Activated T-cell treated with anti-CD3 and anti-CD28 coated beads, Interleukin-2, amount 50 U/mL, for 4 hours (primary cell): ENCODE measurements at regions not wholly inside any gene's neighbourhood (a gene's known extent, or its start where the extent isn't known, plus 50 kb on each side); places are given as distances from the start of the nearest gene placed in this dataset.
A peak's percentile ranks its signal among the peaks of the same experiment; 100 is the strongest.

Experiments used
- ATAC-seq, 2 donors: fragments of 200-7000 bp; cut with Tn5 transposase; one replicate each; pipeline ENCODE4 v1.10.0; 2021
- DNase-seq: peaks from one replicate; pipeline ENCODE4 v3.0.0-alpha.2; 2020
- H3K27me3 Mint-ChIP-seq: one replicate; pipeline ENCODE4 v1.8.0; 2021; ENCODE audit warnings: low read depth, mixed read lengths
- H3K36me3 Mint-ChIP-seq: one replicate; pipeline ENCODE4 v1.8.0; 2022; ENCODE audit warnings: mixed read lengths; ENCODE audit not compliant: insufficient read depth
- H3K4me1 Mint-ChIP-seq: one replicate; pipeline ENCODE4 v1.8.0; 2021; ENCODE audit warnings: low read depth, mixed read lengths
- H3K4me3 Mint-ChIP-seq: one replicate; pipeline ENCODE4 v1.8.0; 2021; ENCODE audit warnings: mild to moderate bottlenecking, moderate library complexity, mixed read lengths
- H3K9me3 Mint-ChIP-seq: one replicate; pipeline ENCODE4 v1.8.0; 2021; ENCODE audit warnings: mixed read lengths

DNA sequence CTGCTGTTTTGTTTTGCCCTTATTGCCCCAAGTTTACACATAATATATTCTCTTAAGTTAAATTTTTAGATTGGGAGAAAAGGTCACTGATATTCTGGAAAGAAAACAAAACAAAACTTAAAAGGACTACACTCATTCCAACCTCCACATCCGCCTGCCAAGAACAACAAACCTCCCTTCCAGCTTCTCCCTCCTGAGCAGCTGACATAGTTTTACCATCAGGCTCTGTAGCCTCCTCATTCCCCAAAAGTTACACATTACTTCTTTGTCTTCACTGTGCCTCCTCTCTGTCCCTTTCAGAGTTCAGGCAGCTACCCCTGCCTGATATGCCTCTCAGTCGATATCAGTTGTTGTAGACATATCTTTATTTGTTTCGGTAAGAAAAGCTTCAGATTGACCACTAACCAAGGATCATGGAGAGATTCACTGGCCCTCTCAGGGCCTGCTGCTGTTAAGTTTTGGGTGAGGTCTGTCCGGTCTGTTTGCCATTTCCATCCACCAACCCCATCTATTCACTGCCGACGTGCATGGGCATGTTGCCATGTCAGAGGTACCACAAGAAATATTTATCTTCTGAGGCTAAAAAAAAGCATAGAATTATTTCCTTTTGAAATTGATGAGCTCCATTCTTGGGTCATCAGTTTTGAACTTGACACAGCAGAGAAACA lies 164.1 kb downstream of the GASK1B start:
- H3K9me3 Mint-ChIP-seq: no peaks in the 10 kb centered on the region
- H3K36me3 Mint-ChIP-seq: no peaks in the 10 kb centered on the region
- no peak for ATAC-seq
- DNase-seq: no peak
- H3K4me1 Mint-ChIP-seq: no peaks in the 10 kb centered on the region
- H3K4me3 Mint-ChIP-seq: no peak overlapping the region
- H3K27me3 Mint-ChIP-seq: no peaks in the 10 kb centered on the region

DNA sequence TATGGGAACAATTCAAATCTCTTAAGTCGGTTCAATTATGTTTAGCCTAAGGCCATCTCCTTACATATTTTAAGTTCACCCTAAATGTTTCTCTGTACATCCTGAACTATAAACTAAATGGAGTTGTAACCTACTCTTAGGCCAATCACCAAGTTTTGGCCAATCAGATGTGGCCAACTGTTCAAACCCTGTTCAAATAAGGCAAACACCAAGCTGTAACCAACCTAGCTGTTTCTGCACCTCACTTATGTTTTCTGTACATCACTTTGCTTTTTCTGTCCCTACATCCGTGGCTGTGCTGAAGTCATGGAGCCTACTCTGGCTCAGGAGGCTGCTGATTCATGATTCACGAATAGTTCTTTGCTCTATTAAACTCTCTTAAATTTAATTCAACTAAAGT lies 165.3 kb downstream of the GASK1B start:
- ATAC-seq: no peak
- no peaks in the 10 kb centered on the region for H3K36me3 Mint-ChIP-seq

DNA sequence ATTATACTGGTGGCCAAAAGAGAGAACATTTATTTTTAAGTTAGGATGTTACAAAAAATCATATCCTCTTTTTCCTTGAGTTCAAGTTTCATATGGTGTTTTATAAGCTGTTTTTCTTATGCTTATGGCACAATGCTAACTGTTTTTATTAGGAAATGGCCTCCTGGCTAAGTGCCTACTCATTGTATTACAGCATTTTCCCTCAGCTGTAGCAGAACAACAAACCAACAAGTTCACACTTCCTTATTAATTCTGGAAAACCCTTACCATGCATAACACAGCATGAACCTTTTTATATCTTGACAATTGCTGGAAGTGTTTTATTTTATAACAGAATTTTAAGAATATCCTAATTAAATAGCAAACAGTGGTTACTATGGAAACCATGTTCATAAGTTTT lies 165.8 kb downstream of the GASK1B start:
- Mint-ChIP-seq H3K4me1 (no peaks in the 10 kb centered on the region), H3K9me3 (no peaks in the 10 kb centered on the region), H3K27me3 (no peaks in the 10 kb centered on the region), H3K36me3 (no peaks in the 10 kb centered on the region), H3K4me3 (no peak overlapping the region)
- ATAC-seq: no peak
- DNase-seq: no peak

More for the DNA sequence above, 165.3 kb downstream of the GASK1B start:
- Mint-ChIP-seq H3K27me3 (no peaks in the 10 kb centered on the region), H3K9me3 (no peaks in the 10 kb centered on the region), H3K4me3 (no peak overlapping the region), H3K4me1 (no peaks in the 10 kb centered on the region)
- DNase-seq: no peak

DNA sequence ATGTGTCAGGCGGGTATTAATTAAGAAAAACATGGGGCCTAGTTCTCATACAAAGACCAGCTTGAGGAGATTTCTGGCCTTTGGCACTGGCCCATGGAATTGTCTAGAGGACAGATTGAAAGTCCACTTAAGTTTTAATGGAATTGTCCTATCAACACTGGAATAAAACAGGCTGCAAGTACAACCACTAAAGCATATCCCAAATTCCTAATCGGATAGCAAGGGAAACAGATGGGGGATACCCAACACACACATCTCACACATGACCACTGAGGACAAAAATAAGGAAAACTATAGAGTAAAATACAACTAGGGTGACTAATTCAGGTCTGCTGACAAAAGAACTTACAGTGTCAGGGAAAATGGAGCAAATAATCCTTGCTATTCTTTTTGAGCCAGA lies 167.8 kb downstream of the GASK1B start:
- ATAC-seq: no peak
- Mint-ChIP-seq H3K4me3 (no peak overlapping the region), H3K9me3 (no peaks in the 10 kb centered on the region), H3K27me3 (no peaks in the 10 kb centered on the region), H3K36me3 (no peaks in the 10 kb centered on the region), H3K4me1 (no peaks in the 10 kb centered on the region)
- no peak for DNase-seq

DNA sequence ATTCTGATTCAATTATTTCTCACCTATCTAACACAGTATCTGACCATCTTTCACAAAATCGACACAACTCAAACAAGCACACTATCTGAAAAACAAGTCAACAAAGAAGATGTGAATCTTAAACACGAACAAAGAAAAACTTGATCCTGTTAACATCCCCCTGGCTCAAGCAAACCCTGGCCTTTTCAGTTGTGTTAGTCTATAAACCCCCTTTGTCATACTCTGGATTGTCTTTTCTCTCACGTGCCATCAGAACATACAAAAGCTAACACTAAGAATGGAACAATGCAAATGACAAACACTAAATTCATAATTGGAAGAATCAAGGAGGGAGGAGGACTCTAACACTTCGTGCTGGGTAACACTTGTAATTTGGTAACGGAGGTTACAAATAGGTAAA lies 168.7 kb downstream of the GASK1B start:
- no peaks in the 10 kb centered on the region for H3K4me1 Mint-ChIP-seq
- no peaks in the 10 kb centered on the region for H3K9me3 Mint-ChIP-seq
- H3K36me3 Mint-ChIP-seq: no peaks in the 10 kb centered on the region
- ATAC-seq: no peak
- H3K27me3 Mint-ChIP-seq: no peaks in the 10 kb centered on the region
- no peak overlapping the region for H3K4me3 Mint-ChIP-seq
- no peak for DNase-seq

DNA sequence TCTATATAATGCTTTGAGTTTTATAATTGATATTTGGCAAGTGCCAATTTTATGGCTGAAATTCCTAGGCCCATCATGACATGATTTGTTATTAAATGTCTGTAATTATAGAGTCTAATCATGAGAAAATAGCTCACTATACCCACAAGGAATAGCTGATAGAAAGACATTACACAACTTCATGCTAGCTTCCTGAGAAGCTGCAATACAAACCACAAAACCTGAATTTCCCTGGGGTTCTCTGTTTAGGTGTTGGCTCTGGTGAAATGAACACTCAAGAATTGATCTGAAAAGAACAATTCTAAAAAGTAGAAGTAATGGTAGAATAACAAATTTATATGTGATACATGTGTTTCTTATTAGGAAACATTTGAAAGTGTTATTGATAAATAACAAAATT lies 169.6 kb downstream of the GASK1B start:
- Mint-ChIP-seq H3K36me3 (no peaks in the 10 kb centered on the region), H3K27me3 (no peaks in the 10 kb centered on the region), H3K9me3 (no peaks in the 10 kb centered on the region), H3K4me1 (no peaks in the 10 kb centered on the region), H3K4me3 (no peak overlapping the region)
- ATAC-seq: no peak
- no peak for DNase-seq

DNA sequence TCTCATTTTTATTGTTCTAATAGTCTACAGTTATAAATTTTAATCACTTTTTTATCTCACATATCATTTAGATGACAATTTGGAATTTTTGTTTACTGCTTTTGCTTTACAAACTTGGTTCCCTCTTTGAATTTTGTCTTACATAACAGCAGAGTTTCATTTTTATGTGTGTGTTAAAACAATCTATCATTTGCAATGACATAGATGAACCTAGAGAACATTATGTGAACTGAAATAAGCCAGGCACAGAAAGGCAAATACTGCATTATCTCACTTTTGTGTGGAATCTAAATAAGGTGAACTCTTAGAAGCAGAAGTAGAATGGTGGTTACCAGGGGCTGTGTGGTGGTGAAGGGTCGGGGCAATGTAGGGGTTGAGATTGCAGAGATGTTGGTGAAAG lies 170.7 kb downstream of the GASK1B start:
- ATAC-seq: no peak
- DNase-seq: no peak
- Mint-ChIP-seq H3K4me1 (no peaks in the 10 kb centered on the region), H3K36me3 (no peaks in the 10 kb centered on the region), H3K9me3 (no peaks in the 10 kb centered on the region), H3K27me3 (no peaks in the 10 kb centered on the region), H3K4me3 (no peak overlapping the region)

DNA sequence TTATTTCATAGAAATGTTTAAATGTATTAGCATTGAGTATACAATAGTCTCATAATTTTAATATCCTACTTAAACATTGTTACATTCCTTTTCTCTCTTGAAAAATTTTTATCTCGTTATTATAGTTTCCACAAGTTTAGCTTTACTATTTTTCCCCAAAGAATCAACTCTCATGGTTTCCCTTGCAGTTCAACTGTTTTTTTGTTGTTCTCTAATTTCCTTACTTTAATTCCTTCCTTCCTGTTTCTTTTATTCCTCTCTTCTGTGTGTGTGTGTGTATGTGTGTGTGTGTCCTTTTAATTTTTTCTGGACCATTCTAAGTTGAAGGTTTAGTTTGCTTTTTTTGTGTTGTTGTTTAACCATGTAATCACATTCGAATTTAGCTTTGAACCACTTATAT lies 171.1 kb downstream of the GASK1B start:
- no peak overlapping the region for H3K4me3 Mint-ChIP-seq
- no peaks in the 10 kb centered on the region for H3K27me3 Mint-ChIP-seq
- H3K4me1 Mint-ChIP-seq: no peaks in the 10 kb centered on the region
- ATAC-seq (no peak), DNase-seq (no peak)
- no peaks in the 10 kb centered on the region for H3K36me3 Mint-ChIP-seq
- H3K9me3 Mint-ChIP-seq: no peaks in the 10 kb centered on the region

DNA sequence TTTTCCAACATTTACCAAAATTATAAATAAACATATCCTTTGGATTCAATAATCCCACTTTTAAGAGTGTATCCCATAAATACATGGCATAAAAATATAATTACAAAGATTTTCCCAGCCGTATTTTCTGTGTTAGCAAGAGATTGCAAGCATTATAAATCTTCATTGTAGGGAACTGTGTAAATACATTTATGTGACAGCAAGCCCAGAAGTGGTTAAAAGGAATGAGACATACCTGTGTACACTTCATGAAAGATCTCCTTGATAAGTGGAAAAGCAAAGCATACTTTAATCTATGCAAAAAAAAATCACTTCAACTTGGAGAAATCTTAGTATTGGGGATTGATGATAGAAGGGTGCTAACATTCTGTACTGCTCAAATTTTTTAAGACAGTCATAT lies 173.1 kb downstream of the GASK1B start:
- no peak overlapping the region for H3K4me3 Mint-ChIP-seq
- H3K27me3 Mint-ChIP-seq: no peaks in the 10 kb centered on the region
- no peaks in the 10 kb centered on the region for H3K9me3 Mint-ChIP-seq

DNA sequence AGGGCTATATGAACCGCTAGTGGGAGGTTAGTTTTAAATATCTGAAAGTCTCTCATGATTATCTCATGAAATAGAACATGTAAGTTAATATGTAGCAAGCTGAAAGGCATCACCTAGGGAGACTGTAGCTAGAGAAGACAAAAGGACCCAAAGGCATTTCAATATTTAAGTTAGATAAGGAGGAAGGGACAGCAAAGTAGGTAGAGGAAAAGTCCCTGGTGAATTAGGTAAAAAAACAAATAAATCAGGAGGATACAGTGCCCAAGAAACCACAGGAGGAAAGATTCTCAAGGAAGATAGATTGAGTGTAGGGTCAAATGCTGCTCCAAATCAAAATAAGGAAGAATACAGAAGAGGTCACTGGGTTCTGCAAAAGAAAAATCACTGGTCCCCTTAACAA lies 175.5 kb downstream of the GASK1B start:
- no peak for ATAC-seq
- DNase-seq: no peak
- H3K36me3 Mint-ChIP-seq: no peaks in the 10 kb centered on the region
- no peaks in the 10 kb centered on the region for H3K27me3 Mint-ChIP-seq
- H3K9me3 Mint-ChIP-seq: no peaks in the 10 kb centered on the region
- H3K4me3 Mint-ChIP-seq: no peak overlapping the region
- no peaks in the 10 kb centered on the region for H3K4me1 Mint-ChIP-seq

More for the DNA sequence above, 173.1 kb downstream of the GASK1B start:
- ATAC-seq (no peak), DNase-seq (no peak)
- Mint-ChIP-seq H3K4me1 (no peaks in the 10 kb centered on the region), H3K36me3 (no peaks in the 10 kb centered on the region)

DNA sequence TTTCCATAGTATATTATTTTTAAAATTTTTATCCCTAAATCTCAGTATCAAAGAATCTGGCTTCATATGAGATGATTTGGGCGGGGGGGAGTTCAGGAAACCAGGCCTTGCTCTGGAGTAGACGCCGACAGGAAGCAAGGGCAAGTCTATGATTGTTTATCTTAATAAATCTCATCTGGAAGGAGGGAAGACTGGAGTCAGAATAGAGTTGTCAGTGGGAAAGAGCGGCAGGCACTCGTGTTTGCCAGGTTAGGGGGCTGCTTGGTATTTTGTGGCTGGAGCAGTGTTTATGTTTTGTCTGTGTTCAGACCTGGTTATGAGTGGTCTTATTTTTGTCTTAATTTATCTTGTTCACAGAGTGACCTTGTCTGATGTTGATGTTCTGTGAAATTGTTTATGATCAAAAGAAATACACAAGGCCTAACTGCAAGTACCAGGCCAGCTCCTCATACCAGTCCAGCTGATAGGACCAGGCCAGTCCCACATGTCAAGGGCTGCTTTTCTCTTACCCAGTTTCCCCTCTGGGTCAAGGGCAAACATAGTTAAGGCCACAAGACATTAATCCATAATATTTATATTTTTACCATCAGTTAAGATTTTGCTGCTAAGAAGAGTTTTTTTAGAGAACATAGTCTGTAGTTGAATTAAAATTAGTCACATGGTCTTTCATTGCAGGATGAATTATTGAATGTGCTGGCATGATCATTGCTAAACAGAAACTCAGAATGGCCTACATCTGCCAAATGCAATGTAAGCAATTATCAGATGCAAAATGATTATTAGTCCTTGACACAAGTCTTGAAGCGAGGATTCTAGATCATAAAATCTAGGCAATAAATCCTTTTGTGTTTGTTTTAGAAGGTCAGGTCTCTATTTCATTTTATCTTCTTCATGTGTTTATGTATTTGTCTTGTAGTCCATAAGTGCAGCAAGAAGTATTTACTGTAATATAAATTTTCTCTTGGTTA lies 176.5 kb downstream of the GASK1B start:
- Mint-ChIP-seq H3K4me1 (no peaks in the 10 kb centered on the region), H3K27me3 (no peaks in the 10 kb centered on the region), H3K36me3 (no peaks in the 10 kb centered on the region), H3K4me3 (no peak overlapping the region), H3K9me3 (no peaks in the 10 kb centered on the region)
- no peak for DNase-seq
- ATAC-seq: no peak

DNA sequence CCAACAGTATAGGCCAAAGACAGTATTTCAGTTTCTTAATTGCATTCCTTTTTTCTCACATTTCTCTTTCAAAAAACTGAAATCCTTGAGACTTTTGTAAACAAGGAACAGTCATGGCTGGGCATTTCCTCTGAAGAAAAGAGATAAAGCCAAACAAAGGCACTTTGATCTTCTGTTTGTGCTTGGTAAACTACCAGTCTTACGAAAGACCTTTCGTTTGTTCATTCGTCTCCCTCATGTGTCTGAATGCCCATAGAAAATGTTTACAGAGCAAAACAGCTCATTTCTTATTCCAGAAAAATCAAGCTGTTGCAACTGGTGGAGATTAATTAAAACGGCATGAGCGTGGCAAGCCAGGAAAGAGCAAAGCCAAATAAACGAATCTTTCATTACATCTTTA lies 178.0 kb downstream of the GASK1B start:
- H3K27me3 Mint-ChIP-seq: no peaks in the 10 kb centered on the region
- no peak overlapping the region for H3K4me3 Mint-ChIP-seq
- no peak for DNase-seq
- no peaks in the 10 kb centered on the region for H3K9me3 Mint-ChIP-seq
- H3K36me3 Mint-ChIP-seq: no peaks in the 10 kb centered on the region
- no peak for ATAC-seq
- no peaks in the 10 kb centered on the region for H3K4me1 Mint-ChIP-seq

DNA sequence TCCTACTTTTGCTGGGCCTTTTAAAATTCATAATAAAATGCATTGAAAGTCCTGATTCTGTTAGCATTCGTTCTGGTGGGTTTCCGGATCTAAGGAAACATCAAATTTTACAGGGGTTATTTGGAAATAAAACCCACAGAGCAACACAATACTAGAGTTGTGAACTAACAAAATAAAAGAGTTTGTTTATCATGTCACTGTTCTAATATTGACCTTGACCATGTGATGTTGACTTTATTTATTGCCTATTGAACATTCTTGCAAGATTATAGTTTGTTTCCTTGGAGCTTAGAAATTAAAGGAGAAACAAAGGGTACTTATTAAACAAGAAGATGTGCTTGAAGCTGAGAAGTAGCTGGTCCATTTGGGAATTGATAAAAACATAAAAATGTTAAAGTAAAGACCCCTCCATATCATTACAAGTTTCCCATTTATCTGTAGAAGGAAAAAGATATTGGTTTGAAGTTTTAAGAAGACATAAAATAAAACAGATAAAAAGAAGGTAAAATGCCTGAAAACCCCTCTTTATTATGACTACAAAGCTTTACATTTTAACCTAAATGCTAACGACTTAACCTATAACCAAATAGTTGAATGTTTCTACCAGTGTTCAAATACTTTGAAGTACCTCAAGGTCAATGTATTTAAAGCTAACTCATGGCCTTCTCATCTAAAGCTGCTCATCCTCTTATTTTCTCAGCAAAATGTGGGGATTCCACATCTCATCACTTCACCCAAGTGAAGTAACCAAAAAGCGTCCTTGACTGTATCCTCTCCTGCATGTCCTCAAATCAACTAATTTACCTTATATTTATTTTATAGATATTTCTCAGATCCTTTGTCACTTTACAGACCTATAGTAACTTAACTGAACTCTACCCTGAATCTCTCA lies 179.6 kb downstream of the GASK1B start:
- Mint-ChIP-seq H3K4me3 (no peak overlapping the region), H3K27me3 (no peaks in the 10 kb centered on the region), H3K36me3 (no peaks in the 10 kb centered on the region), H3K9me3 (no peaks in the 10 kb centered on the region), H3K4me1 (no peaks in the 10 kb centered on the region)
- ATAC-seq (no peak), DNase-seq (no peak)

DNA sequence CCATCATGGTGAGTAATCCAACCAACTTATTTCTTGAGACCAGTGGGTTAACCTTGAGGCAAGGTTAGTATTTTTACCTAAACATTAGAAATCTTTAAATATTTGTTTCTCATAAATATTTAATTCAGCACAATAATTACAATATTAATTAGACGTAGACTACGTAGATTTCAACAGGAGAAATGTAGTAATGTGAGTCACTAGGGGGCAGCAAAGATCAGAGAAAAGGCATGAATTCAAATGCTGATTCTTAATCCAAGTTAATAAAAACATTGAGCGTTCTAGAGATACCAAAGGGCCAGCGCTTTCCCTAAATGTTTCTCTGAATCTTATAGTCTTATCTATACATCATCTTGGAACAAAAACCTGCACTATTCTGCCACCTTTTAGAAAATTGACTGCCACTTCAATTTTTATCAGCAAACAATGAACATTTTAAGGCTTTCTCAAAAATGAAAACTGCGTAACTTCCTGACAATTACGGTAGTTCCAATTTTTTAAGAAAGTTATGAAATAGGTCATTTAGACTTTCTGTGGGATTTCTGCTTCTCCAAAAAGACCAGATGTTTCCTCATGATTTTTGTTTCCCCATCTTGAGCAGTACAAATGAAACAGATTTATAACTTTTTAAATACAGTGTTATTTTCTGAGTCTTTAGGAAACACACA lies 180.7 kb downstream of the GASK1B start:
- H3K4me3 Mint-ChIP-seq: peak overlapping the region; percentile 8
- ATAC-seq (no peak), DNase-seq (no peak)
- no peaks in the 10 kb centered on the region for H3K36me3 Mint-ChIP-seq
- H3K27me3 Mint-ChIP-seq: no peaks in the 10 kb centered on the region
- H3K9me3 Mint-ChIP-seq: no peaks in the 10 kb centered on the region
- no peaks in the 10 kb centered on the region for H3K4me1 Mint-ChIP-seq
